ENCODE measurements at regions not wholly inside any gene's neighbourhood (a gene's known extent, or its start where the extent isn't known, plus 50 kb on each side); places are given as distances from the start of the nearest gene placed in this dataset.
"Not testable (repeated sequence)": the region's sequence is repeated elsewhere in the genome, so short reads cannot be mapped to it uniquely, and the experiment has no call there.

DNA sequence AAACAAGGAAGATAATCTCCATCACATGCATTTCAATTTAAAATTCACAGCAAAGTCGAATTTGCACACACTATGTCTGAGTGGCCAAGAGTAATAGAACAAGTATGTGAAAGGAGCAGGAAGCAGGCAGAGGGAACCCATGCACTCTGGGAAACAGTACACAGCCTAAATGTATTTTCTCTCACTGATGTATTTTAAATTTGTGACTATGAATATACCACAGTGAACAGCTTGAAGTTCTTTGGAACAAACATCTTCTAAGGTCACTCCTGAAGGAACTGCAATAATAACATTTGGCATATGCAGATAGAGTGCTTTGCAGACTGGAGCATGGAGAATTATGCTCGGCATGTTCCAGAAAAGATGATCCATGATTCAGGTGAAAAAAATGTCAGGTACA, 223.1 kb upstream of the PKN2 start:
- no peak for DNase-seq (ENCODE audit: low spot score)

DNA sequence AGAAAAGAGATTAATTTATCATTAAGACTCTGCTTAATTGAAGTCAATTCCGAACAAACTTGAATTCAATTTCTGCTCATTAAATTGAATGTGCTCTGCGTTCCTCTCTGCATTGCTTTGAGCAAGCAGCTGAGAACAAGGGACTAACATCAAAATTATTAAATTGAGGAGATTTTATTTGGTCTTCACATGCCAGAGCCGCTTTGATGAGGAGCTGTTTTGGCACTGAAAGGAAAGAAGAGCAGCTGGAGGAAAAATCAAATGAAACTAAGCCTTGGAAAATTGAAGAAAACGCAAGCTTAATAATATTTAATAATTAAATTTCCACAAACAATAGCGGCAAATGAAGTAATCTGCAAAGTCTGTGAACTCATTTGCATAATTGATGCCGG, 222.0 kb upstream of the PKN2 start:
- no peak for DNase-seq (ENCODE audit: low spot score)

DNA sequence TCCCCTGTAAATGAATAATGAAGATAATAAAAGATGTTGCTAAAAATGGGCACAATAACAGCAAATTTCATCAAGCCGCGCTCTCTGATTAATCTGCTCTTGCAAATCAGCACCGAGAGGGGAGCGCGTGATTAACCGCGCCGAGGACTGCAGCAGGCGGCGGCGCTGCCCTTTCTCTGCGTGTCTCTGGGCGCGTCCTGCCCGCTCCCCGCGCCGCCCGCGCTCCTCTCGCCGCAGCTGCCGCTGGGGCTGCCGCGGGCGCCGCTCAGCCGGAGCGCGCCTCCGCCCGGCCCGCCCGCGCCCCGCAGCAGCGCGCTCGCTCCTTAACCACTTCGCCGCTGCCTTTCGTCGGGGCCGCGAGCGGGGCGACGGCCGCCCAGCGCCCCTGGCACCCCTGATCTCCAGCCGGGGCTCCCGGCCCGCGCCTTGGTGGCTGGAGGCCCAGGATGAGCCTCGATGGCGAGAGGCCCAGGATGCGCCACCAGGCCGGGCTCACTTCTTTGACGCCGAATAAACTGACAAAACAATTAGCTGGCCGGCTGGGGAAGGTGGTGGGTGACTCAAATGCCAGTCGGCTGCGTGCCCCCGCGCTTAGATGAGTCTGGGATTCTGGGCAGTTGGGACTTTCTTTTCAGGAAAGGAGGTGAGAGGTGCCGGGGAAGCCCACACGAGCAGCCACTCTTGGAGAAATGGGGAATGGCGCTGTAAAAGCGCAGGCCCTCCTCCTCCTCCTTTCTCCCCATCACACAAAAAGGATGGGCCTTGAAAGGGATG, 221.4 kb upstream of the PKN2 start:
- no peak for DNase-seq (ENCODE audit: low spot score)

DNA sequence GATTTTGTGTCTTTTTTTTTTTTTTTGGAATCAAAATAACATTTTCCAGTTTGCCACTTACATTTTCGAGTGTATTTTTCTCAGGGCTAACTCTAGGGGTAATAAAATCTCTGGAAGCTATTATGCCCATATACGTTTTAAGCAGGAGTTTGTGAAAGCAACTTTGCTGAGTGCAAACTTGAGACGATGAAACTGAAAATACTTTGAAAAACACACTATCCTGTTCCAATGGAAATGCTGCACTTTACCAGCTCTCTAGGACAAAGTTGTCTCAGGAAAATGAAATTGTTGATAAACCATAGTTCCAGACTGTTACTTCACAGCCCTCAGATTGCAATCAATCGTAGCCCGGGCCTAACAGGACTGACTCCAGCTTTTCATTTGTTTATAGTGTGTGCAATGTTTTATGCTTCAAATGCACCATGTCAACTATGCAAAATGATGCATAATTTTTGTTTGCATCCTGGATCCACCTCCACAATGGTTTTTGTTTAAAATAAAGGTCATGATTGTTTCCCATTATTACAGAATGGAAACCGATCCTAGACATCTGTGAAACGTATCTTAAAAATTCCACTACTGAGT, 220.6 kb upstream of the PKN2 start:
- no peak for DNase-seq (ENCODE audit: low spot score)

DNA sequence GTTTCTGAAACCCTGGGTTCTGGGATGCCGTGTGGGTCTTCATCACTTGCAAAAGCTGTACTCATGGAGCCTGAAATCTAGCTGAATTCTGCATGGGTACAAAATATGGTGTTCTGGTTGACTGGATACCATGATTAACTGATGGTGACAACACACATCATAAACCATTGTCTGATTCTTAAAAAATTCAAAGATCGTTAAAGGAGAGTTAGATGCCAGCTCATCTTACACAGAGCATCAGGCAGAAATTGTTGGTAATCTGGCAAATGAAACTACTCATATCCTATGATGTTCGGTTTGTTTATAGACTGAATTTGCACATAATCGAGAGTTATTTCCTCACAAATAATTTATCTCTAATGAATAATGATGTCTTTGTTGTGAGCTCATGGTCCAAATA, 218.1 kb upstream of the PKN2 start:
- no peak for DNase-seq (ENCODE audit: low spot score)

DNA sequence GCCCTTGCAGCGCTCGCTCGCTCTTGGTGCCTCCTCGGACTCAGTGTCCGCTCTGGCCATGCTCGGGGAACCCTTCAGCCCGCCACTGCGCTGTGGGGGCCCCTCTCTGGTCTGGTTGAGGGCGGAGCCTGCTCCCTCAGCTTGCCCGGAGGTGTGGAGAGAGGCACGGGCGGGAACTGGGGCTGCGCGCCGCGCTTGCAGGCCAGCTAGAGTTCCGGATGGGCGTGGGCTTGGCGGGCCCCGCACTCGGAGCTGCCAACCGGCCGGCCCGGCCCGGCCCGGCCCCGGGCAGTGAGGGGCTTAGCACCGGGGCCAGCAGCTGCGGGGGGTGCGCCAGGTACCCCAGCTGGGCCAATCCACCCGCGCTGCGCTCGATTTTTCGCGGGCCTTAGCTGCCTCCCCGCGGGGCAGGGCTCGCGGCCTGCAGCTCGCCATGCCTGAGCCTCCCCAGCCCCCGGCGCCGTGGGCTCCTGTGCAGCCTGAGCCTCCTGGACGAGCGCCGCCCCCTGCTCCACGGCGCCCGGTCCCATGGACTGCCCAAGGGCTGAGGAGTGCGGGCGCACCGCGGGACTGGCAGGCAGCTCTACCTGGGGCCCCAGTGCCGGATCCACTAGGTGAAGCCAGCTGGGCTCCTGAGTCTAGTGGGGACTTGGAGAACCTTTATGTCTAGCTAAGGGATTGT, 217.0 kb upstream of the PKN2 start:
- no peak for DNase-seq (ENCODE audit: low spot score)

DNA sequence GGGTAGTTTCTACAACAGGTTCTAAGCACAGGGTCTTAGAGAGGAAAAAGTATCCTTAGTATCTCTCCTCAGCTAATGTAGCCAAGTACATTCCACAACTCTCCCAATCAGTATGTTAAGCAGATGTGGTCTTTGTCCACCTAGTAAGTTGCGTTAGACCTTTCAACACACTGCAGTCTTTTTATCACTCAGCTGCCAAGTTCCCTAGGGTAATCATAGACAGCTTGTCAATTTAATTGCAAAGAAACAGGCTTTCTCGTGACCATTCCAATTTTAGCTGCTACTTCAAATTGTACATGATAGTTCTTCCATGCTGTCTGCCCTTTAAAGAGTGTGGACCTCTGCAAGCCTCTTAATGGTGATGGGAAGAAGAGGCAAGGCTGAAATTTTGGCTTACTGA, 211.8 kb upstream of the PKN2 start:
- no peak for DNase-seq (ENCODE audit: low spot score)

DNA sequence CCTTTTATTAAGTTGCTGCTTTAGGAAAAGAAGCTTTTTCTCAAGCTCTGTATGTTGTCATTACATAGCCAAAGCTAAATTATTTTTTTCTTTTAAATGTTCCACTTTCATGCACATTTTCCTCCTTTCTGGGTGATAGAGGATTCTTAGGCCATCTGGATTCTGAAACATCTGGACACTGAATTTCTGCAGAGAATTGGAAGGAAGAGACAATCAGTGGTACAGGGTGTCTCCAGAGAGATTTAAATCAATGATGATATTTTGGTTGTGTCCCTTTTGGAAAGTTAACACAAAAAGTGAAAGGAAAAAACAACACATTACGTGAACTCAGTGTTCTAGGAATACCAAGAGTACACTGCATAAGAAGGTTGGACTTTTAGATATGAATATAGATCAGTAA, 211.4 kb upstream of the PKN2 start:
- DNase-seq (ENCODE audit: low spot score): no peak

DNA sequence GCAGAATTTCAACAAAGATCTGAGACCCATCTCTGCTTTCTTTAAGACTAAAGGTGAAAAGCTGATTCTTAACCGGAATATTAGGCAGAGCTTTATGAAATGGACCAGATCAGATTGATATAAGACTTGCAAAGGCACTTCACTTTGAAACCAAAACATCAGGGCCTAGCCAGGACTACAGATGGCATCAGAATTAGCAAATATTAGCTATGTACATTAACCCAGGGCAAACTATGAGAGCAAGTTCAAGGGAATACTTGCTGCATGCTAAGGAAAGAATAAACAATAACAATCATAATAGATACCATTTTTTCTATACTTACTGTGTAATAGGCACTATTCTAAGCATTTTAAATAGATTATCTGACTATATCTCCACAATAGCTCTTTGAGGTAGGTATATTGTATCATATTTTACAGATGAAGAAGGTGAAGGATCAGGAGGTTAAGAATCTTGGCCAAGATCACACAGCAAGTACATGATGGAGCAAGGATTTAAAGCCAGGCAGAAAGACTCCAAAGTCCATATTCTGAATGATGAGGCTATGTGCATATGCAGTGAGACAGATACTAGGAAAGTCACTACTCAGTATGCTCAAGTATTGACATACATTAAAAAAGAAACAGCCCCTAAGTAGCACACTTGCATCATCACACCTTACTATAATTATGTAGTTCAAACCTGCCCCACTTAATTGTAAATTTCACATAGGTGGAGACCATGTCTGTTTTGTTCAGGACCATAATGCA, 209.3 kb upstream of the PKN2 start:
- DNase-seq (ENCODE audit: low spot score): no peak

DNA sequence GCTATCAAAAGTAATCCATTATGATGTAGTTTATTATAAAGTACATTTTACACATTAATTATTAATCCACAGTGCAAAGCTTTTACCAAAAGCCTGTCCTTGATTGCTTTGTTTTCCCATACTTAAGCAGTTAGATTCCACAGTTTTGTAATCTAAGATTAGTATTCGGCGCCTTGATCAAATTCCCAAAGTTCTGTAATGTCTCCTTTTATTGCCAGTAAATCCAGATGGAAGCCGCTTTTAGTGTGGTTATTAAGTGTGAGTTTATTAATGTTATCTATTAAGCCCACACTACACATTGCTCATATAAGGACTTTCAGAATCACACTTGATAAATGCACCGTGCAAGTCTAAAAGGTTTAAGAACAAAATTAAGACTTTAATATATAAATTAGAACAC, 199.2 kb upstream of the PKN2 start:
- no peak for DNase-seq (ENCODE audit: low spot score)

DNA sequence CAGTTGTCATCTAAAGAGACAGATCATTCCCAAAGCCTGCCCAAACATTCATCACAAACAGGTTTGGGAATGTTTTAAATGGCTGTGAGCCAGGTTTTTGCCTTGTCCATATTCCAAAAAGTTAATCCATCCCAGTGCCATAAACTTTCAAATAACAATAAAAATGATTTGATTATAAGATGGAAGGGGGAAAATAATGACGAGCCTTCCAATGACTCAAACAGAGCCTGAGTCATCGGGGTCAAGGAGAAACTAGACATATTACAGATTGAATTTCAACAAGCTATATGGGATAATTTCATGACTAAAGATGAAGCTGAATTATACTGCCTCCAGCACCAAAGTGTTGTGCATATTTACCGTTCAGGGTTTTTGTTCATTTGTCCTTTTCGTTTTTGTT, 195.8 kb upstream of the PKN2 start:
- no peak for DNase-seq (ENCODE audit: low spot score)

DNA sequence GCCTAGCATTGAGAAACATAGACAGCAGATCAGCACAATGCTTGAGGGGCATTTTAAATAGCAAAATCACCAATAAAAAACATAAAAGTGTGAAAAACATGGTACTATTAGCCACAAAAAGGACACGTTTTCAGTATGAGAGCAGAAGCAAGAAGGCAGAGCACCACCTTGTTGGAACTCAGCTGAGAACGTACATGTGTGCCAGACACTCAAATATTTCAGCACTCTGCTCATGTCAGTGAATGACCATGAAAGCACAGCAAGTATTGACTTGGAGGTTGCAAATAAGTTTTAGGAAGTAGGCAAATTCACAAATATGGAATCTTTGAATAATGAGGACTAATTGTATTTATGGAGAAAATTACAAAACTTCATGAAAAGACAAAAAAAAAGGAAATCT, 193.4 kb upstream of the PKN2 start:
- no peak for DNase-seq (ENCODE audit: low spot score)

DNA sequence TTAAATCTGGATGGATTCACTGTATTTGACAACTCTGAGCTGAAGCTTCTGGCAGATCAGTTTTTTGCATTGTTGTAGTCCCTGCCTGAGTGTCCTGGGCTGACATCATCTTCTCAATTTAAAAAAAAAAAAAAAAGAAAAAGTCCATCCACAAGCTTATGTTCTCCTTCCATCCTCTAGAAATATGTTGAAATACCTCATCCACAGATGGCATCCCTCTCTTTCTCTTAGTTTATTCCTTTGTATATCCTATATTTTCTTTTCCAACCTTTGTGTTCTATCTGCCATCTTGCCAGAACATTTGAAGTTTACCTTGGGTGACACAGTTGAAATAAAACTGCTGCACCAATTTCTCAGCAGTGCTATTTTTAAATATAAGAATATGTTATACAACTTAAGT, 184.4 kb upstream of the PKN2 start:
- DNase-seq (ENCODE audit: low spot score): no peak

DNA sequence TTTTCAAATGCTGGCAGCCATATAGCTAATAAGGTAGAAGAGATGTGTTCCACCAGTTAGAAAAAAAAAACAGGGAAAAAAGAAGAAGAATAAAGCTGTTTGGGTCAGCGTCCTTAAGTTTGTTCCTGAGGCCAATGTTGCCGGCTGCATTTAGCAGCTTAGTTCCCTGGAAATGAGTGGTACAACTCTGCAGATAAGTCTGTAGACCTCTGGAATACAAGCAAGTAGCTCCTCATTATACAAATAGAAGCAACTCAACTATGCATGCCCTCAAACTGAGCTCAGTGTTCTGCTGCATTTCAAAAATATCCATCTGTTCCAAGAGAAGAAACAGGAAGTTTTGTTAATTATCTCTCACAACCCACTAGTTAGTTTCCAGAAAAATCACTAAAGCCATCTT, 181.2 kb upstream of the PKN2 start:
- DNase-seq (ENCODE audit: low spot score): no peak

DNA sequence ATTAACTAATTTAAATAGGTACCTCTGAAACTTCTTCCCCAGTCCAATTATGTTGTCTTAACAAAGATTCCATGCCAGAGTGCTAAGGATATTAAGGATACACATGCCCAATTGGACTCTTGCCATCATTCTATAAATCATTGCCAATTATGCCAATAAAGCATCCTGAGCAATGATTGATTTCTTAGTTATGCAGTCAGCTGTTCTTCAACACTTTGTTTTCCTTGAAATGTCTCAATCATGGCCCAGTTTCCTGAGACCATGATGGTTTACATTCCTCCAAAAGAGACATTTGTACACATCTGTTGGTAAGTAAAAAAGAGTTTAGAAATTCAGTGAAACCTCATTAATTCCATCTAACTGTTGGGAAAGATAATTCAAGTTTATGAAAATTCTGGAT, 180.4 kb upstream of the PKN2 start:
- DNase-seq (ENCODE audit: low spot score): no peak

DNA sequence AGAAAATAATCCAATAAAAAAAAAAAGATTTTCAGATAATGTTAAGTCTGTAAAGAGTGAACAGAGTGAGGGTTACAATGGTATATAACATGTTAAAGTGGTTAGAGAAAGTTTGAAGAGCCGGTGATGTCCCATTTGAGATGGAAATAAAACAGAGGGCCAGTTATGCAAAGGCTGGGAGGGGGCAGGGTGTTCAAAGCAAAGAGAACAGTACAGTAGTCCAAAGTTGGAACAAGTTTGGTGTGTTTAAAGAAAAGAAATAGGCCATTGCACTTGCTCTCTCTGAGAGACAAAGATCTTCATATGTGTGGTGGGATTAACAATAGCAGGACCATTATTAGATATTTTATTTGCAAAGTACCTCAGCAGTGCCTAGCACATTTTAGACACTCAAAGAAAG, 179.5 kb upstream of the PKN2 start:
- no peak for DNase-seq (ENCODE audit: low spot score)

DNA sequence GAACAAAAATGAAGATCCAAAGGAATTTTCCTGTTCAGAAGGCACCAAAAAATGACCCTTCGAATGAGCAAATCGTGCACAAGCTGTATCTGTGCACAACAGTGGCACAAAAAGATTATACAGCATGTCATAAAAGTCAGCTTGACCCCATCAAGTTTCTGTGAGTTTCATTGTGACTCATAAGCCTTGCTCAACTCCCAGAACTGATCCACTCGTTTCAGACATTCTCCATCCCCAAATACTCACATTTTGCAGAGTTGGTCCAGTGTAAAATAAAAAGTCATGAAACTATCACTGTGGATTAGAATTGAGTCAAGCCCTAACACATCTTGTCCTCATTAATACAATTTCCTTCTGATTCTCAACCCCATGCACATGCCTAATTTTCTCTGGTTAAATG, 174.7 kb upstream of the PKN2 start:
- no peak for DNase-seq (ENCODE audit: low spot score)

DNA sequence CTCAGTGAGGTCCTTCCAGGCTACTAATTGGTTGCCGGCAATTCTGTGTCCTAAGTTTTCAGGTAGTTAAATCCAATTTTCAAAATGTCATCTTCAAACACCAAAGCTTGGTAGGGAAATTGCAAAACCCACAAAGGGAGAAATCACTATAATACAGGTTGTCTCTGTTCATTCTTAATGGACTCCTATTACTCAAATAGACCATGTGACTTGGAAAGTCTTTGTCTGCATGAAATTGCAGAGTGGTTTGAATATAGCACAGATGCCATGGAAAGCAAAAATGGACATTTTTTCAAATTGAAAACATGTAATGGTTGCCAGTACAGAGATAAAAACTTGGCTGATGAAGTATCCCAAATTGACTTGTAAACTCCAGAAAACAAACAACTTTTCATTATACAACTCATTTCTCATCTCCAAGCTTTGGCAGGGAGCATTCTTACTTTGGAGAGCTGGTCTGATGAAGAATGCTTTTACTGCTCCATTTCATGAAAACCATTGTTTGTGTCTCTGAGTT, 169.5 kb upstream of the PKN2 start:
- no peak for DNase-seq (ENCODE audit: low spot score)

DNA sequence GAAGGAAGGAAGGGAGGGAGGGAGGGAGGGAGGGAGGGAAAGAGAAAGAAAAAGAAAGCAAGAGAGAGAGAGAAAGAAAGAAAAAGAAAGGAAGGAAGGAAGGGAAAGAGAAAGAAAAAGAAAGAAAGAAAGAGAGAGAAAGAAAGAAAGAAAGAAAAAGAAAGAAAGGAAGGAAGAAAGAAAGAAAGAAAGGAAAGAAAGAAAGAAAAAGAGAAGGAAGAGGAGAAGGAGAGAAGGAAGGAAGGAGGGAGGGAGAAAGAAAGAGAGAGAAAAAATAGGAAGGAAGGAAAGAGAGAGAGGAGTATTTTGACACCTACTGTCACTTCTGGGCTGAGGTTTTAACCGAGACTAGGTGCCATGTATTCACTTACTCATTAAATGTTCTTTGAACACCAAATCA, 166.6 kb upstream of the PKN2 start:
- not testable (repeated sequence) for DNase-seq (ENCODE audit: low spot score)

DNA sequence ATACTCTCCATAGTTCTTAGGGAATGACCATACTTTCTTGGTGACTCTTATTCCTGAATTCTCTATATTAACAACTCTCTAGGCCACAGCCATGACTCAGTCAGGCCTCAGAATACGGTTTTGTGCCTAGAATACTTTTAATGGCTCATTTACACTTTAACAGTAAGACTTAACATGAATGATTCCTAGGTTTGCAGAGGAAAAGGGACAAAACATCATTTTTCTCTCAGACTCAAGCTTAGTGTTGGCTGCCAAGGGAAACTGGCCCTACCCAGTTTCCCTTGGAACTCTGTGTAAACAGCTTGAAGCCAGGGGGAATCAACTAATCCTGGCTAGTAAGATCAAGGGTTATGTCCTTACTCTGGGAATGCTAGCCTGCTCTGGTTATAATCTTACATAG, 164.9 kb upstream of the PKN2 start:
- no peak for DNase-seq (ENCODE audit: low spot score)

DNA sequence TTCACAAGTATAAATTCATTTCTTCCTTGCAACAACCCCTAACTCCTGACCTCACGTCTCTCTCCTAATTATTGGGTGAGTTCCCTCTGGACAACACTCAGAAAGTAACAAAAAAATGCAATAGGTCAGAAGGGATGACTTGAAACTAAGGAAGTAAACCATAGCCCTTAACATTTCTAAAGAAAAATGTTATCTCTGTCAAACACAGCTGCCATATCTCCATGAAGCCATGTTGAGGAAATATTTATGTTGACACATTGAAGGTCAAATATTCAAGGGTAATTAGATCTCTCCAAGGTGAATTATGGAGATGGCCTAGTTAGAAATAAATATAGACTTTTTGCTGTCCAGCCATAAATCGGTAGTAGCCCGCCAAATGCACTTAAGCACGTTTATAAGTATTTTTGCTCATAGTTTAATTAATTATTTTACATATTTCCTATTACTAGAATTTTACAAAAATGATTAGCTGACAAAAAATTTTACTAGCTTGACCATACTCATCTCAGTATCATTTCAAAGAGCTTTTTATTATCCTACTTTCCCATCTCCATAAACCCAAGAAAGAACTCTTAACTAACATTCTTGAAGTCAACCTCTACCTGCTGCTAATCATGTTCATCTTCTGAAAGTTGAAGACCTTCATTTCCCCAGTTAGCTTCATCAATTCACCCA, 160.1 kb upstream of the PKN2 start:
- no peak for DNase-seq (ENCODE audit: low spot score)

DNA sequence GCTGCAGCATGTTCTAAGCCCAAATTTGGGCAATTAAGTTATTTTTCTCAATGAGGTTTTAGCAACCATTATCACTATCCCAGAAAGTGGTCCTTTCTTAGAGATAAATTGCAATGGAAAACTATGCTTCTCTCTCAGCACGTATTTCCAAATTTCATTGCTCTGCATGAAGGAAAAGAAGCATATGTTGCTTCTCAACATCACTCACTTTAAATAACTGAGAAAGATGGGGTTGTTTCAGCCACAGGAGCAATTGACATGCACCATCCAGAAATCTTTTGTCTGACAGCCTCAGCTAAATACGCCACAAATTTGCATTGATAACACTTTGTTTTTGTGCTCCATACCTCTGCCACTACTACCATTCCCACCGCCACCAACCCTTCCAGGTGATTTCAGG, 157.6 kb upstream of the PKN2 start:
- no peak for DNase-seq (ENCODE audit: low spot score)
